Hematopoietic multipotent progenitor cell treated with erythropoietin and hydrocortisone succinate and interleukin-3 and kit ligand, for 17 days (in vitro differentiated cells): ENCODE measurements at regions not wholly inside any gene's neighbourhood (a gene's known extent, or its start where the extent isn't known, plus 50 kb on each side); places are given as distances from the start of the nearest gene placed in this dataset.
A peak's percentile ranks its signal among the peaks of the same experiment; 100 is the strongest.

Experiments used
- DNase-seq: peaks from one replicate; pipeline ENCODE4 v3.0.0-alpha.2; 2015; ENCODE audit warnings: low spot score

DNA sequence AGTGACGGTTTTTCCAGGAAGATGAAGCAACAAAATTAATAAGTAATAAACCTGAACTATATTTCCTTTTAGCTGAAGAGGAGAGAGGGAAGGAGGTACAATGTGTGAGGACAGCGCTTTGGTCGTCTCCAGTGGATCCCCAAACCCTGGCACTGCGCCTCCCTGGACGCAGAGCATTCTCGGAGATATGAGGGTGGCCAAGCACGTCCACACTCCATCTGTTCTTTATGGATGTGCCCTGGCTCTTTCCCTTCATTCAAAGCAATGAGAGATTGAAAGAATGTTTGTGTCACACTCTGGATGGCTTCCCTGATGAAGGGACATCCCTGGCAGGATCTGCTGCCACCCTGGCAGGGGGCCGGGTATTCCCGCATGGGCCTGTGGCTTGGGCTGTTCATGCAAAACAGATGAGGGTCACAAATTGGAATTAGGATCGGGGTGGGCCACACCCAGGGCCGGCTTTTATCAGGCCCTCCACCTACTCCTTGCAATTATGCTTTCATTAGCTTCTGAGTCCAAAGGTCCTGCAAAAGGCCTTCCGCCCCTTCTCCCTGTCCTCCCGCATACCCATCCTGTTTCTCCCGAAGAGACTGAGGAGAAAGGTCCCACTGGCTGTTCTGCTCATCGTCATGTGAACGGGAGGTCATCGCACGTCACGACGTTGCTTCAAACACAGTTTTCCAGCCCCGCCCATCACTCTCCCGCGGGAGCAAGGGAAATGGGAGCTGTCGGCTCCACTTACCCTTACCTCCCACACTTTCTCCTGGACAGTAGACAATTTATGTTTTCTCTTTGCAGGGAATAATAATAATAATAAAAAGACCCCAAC, 286.1 kb upstream of the IRX4 start:
- no peak for DNase-seq

DNA sequence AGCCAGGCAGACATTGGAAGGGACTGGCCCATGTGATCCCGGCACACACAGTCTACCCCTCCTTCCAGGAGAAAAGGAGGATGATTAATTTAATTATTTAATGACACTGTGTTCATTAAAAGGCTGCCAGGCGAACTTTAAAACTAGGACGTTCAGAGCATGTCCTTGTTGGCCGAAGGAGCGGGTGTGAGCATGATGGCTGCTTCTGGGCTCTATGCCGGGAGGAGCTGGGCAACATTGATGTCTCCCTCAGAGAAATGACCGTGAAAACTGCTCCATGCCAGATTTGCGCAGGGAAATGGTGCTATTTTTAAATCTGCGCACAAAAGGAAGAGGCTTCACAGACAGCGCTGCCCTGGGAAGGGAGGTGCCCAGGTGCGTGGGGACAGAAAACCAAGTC, 284.9 kb upstream of the IRX4 start:
- no peak for DNase-seq

DNA sequence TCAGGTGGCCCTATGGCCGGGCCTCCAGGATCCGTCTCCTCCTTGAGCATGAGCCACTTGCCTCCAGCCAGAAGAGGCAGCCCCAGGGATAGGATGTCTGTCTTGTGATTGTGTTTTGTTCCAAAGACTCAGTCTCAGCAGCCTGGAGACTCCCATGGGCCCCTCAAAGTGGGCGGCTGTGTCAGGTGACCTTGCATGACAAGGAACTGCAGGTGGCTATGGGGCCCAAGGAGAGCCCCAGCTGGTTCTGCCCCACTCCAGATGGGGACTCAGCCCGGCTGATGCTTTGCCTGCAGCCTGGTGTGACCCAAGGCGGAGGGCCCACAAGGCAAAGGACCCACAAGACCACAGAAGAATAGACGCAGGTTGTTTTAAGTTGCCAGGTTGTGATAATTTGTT, 284.3 kb upstream of the IRX4 start:
- DNase-seq: no peak

DNA sequence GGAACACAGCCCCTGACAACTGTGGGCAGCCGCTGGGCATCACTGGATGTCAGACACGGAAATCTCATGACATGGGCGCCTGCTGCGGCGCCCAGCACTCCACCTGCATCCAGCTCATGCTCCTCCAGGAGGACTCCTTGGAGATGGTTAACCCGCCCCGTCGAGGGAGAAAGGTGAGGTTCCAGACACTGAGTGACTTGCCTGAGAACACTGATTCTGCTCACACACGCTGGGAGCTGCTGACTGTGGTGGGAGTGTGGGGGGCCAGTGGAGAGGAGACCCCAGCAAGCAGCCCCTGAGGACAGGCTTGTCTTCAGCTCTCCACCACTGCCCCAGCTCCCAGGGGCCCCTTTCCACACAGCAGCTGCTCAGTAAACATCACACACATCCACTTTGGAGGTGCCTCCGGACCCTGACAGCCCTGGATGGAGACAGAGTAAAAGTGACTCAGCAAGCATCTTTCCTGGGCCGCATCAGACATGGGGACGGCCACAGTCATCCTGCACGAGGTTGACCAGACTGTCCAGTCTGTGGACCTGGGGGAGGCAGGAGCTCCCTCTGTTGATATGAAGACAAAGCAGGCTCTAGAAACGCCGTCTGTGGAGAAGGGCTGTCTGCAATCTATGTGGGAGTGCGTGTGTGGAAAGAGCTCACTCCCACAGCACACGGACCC, 283.7 kb upstream of the IRX4 start:
- no peak for DNase-seq

DNA sequence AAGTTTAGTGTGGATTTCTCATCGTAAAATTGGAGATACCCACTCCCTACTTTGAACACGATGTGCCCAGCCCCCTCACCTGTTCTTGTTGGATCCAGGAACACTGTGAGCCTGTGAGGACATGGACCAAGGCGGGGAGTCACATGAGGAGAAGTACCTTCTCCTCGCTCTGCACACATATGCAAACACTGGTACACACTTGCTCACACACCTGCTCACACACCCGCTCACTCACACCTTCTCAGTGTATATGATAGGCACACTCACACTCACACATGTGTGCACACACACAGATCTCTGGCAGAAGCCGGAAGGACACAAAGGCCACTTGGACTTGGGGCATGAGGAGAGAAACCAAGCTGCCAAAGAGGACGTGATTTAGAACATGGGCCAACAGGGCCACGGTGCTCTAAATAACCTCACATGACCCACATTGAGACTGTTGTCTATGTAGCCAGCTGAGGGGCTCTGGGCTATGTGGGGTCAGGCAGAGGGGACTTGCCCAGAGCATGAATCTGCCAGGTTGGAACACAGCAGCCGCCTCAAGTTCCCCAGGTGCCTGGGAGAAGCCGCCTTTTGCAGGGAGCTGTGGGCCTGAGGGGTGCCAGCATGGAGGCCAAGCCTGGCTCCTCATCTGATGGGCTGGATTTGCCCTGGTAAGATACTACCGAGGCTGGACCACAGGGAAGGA, 283.0 kb upstream of the IRX4 start:
- no peak for DNase-seq

DNA sequence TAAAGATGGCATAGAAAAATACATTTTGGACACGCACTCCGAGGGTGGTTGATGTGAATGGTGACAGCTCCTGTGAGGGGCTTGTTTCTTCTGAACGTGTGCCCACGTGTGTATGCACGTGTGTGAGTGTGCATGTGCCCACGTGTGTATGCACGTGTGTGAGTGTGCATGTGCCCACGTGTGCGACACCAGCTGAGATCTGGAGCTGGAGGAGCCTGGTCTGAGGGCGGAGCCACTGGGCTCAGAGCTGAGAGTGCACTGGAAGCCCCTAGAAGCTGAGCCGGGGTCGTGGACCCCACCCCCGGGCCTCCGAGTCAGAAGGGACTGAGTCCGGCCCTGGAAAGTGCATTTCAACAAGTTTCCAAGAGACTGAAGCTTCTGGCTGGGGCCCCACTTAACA, 282.5 kb upstream of the IRX4 start:
- no peak for DNase-seq

DNA sequence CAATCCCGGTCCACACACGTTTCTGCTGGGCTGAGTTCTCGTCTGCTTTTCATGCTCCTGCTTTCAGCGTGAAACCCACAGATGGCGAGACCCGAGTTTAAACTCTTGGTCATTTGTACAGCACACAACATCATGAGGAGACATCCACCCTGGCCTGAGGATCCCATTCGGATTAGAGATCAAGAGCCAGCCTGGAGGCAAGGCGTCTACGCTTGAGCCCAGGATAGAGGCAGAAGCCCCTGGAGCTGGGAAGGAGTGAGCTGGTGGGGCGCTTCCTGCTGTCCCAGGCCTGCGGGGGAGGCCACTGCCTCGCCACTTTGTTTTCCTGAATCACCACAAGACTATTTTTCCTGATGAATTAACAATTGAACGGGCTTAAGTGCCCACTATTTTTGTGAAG, 281.9 kb upstream of the IRX4 start:
- DNase-seq: no peak

DNA sequence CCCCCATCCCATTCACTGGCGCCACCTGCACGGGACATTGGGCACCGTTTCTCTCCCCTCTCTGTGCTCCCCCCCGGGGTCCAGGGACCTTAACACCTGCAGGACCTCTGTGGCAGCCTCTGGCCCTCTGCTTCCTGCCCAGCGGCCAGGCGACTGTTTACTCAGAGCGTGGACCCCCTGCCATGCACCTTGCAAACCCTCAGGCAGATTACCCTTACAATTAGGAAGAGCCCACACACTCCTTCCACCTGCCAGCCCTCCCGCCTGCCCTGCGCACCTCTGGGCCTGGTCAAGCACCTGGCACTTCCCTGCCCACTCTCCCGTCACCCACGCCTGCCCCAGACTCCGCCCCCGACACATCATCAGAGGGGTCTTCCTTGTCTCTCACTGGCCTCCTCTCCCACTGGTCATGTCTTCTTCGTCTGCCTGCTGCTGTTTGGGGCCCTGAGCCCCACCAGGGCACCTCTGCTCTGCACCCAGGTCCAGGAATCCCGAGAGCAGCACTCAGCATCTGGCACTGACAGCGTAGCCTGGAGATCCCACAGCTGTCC, 281.3 kb upstream of the IRX4 start:
- no peak for DNase-seq

DNA sequence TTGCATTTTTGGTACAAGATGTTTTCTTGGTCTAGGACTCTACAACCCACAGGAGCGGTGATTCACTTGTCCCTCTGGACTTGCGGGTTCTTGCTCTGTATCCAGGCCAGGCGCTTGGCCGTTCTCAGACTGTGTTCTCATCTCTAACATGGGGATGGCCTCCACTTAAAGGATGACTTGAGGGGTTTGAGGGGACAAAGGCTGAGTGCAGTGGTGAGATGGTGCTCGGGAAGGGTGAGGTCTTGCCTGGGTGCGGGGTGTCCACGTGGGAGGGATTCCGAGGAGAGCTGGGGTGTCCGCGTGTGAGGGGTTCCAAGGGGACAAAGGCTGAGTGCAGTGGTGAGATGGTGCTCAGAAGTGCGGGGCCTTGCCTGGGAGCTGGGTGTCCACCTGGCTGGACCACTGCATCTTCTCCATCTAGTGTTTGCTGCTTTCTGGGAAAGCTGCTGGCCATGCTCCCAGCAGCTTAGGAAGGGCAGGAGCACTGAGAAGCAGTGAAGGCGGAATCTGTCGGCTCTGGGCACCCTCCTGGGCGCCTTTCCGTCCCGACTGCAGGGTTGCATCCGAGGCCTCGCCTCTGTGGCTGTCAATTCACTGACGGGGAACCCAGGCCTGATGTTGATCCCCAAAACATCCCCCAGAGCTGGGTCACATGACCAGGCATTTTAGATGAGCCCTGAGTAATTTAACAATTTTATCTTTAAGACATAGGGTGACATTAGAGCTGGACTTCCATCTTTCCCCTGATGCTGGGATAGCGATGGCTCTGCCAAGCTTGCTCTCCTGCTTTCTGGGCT, 280.5 kb upstream of the IRX4 start:
- DNase-seq: no peak

DNA sequence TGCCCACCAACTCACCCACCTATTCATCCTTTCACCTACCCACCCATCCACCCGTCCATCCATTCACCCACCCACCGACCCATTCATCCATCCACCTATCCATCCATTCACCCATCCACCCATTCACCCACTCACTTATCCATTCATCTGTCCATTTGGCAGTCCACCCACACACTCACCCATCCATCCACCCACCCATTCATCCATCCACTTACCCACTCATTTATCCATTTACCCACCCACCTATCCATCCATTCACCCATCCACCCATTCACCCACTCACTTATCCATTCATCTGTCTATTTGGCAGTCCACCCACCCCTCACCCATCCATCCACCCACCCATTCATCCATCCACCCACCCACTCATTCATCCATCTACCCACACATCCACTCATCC, 278.1 kb upstream of the IRX4 start:
- no peak for DNase-seq

DNA sequence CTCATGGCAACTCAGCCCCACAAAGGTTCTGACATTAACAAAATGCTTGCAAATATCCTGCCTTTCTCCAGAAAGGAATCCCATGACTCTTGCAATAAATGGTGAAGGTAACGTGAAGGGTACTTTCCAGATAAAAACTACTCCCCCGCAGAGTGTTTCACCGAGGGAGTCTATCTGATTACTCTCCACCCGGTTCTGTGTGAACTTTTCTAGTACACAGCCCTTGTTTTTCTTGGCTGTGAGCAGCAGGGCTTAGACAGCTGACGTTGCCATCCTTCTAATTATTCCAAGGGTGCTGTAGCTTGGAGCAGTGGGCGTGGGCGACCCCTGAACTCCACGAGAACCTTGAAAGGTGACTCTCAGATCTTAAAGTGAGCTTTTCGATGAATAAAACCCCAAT, 276.0 kb upstream of the IRX4 start:
- no peak for DNase-seq

DNA sequence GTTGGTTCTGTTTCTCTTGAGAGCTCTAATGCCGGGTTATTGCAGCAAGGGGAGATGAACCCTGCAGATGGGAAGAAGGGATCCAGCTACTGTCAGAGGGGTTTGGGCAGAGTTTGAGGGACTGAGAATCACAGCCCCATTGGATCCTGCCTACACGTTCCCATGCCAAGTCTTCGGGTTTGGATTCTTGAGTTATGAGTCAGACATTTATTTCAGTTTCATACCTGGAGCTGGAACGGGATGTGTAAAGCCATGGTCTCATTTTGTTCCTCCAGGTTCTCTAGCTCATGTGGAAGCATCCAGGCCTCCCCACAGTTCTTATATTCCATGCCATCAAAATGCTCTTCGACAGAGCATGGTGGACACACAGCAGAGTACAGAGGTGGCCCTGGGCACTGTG, 275.4 kb upstream of the IRX4 start:
- no peak for DNase-seq

DNA sequence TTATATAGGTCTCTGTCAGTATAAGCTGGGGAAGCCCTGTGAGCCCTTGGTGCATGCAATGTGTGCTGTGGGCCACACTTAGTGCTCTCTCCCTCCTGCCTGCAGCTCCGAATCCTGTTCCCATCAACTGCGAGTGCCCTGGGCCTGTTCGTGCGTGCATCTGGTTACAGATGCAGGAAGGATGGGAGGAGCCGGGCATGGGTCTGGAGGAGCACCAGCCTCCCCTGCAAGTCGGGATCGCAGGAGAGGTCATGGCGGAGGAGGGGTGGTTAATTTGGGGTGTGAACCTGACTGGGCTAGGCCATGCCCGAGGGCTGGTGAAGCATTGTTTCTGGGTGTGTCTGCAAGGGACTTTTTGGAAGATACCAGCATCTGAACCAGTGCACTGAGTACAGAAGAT, 274.6 kb upstream of the IRX4 start:
- DNase-seq: no peak

DNA sequence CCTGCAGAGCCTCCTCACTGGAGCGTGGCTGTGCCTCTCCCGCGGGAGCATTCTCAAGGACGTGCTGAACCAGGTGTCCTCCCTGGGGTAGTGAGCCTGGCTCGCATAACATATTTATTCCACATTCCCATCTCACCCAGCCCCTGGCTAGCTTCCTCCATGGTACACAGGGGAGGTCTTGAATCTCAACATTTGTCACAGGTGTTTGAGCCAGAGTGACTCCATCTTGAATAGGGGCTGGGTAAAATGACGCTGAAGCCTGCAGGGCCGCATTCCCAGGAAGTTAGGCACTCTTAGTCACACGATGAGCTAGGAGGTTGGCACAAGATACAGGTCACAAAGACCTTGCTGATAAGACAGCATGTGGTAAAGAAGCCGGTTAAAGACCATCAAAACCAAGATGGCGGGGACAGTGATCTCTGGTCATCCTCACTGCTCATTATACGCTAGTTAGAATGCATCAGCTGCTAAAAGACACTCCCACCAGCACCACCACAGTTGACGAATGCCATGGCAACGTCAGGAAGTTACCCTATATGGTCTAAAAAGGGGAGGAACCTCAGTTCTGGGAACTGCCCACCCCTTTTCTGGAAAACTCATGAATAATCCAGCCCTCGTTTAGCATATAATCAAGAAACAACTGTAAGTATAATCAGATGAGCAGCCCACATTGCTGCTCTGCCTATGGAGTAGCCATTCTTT, 273.8 kb upstream of the IRX4 start:
- no peak for DNase-seq

DNA sequence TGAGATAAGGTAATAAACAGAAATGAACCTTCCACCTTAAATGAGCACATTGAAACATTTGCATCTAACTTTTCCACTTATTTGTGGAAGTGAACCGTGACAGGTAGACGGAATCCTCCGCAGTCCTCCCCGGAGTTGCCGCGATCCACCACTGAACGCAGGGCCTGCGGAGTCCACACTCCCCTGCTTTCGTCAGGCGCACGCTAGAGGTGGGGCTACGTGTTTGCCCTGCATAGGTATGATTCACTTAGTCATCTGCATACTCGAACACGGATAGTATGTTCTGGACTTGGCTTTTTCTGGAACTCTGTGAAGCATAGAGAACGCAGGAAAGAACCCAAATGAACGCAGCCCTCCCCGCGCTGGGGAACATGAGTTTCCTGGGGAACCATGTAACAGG, 272.8 kb upstream of the IRX4 start:
- DNase-seq: no peak

DNA sequence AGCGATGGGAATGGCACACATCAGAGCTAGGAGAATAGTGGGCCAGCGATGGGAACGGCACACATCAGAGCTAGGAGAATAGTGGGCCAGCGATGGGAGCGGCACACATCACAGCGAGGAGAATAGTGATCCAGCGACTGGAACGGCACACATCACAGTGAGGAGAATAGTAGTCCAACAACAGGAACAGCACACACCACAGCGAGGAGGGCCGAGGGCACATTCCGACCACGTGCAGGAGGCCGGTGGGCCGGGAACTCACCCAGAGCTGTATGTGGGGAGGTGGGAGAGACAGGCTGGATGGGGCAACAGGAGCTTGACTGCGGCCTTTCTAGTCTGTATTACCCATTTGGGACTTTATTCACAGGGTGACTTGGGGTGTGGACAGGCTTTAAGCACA, 271.1 kb upstream of the IRX4 start:
- no peak for DNase-seq

DNA sequence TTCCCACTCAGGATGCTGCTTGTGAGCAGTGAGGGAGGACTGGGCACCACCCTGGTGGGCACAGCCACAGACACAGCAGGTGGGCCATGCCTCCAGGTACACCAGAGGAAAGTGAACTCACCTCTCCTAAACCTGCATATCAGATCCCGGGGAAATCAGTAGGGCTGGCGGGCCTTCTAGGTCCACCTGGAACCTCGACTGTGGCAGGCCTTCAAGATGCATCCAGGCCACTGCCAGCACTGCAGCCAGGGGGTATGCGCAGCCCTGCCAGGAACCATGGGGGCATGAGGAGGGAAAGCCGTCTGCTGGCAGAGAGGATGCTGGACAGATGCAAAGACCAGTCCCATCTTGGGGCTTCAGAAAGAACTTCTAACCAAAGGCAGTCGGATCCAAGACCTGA, 270.6 kb upstream of the IRX4 start:
- no peak for DNase-seq

DNA sequence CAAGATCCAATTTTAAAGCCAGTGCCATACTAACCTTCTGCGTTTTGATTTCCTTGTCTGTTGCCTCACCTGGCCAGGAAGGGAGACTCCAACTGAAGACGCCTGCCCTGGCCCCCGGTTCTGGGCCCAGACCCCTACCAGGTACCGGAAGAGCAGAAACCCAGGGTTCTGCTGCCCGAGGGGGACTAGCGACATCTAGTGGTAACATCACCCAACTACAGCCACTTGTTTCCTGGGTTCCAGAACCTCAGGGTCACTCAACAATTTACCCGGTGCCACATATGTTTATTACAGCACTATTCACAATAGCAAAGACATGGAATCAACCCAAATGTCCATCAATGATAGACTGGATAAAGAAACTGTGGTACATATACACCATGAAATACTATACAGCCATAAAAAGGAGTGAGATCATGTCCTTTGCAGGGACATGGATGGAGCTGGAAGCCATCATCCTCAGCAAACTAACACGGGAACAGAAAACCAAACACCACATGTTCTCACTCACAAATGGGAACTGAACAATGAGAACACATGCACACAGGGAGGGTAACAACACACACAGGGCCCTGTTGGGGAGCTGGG, 268.7 kb upstream of the IRX4 start:
- peak; percentile 25 for DNase-seq

DNA sequence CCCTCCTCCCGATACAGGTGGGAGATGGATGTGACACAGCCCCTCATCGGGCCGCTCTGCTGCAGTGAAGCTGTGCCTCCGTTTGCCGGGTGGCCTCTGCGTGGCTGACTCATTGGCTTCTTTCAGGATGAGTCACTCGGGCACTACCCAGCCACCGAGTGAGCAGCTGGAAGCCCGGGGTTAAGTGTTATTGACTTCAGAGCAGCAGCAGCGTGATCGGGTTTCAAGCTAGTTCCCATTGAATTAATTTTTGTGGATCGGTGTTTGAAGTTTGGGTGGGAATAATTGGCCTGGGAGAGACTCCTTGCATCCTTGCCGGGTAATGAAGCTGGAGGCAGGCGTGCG, 266.4 kb upstream of the IRX4 start:
- DNase-seq: no peak

DNA sequence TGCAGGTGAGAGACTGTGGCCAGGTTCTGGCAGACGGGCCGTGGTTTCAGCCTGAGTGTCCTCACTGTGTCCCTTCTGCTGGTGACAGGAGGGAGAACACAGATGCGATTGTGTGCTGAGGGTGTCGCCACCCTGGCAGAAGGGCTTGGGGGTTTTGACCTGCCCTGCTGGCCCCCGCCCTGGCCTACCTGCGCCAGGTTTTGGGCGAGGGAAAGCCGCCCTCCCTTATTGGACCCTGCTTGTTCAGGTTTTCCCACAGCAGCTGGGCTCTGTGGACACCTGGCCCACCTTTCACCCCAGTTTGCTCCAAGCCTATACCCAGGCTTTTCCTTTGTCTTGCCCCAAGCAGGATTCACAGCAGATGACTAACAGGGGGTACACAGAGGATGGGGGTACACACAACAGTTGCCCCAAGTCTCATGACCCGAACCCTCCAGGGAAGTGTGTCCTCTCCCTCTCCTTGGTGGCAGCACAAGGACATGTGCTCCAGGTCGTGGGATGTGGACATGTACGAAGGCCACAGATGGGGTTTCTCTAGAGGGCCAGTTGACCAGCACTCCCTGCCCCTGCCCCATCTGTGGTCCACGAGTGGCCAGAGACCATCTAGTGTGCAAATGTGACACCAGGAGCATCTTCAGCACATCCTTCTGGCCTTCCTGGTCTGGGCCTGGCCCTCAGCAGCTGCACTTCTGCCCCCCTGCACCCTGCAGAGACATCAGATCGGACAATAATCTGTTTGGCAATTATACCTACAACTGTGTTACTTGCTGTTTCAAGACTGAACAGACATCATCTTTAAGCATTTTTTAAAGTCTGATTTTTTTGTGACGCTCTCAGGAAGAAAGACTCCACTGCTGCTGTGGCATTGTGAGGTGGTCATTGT, 265.8 kb upstream of the IRX4 start:
- no peak for DNase-seq
